ENCODE measurements at regions not wholly inside any gene's neighbourhood (a gene's known extent, or its start where the extent isn't known, plus 50 kb on each side); places are given as distances from the start of the nearest gene placed in this dataset.
A peak's percentile ranks its signal among the peaks of the same experiment; 100 is the strongest.

DNA sequence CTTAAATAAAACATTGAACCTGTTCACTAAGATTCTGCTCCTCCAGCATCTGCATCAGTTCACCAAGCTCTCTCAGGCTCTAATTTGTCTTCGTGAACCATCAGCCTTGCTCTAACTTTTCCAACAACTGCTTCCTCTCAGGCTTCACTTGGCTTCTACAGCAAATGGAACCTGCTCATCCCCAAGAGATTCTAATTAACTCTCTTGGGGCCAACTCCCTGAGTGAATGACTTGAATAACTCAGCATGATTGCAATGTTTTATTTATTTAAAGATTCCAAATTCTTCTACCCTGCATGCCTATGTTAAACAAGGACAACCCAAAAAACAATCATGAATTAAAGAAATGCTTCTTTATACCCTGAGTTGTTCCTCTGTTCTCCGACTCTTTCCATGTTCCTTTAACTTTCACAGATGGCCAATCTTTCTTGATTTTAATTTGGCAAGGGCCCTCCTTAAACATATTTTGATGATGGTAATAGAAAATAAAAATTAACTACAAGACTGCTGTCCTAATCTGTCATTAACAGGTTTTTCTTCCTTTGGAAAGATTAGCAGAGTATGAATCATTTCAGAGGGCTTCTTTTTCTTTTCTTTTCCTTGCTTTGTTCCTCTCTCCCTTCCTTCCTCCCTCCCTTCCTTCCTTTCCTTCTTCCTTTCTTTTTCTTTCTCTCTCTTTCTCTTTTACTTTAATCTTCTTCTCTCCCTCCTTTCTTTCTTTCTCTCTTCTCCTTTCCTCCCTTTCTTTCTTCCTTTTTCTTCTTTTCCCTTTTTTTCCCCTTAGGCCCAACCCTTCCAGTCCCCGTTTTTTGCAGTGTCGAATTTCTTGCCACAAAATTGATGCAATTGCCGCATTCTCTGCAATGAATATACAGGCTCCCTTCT is 195.0 kb upstream of the RHOBTB1 start:
- DNase-seq, result no peak

DNA sequence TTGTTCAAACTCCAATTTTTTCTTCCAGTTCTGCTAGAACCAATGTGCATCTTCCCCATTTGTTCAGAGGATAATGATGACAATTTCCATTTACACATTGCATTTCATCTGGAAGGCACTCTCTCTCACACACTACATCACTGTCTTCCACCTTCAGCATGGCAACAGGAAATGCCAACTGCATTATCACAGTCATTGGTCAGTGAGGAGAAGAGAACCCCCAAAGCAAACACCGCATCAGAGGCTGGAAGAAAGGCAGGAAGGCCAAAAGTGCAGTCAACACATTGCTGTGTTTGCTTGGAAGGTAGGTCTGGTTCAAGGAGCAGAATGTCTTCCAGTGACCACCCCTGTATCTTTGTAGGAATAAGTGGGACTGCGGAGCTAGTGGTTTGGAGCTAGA is 192.2 kb upstream of the RHOBTB1 start:
- no peak for DNase-seq

DNA sequence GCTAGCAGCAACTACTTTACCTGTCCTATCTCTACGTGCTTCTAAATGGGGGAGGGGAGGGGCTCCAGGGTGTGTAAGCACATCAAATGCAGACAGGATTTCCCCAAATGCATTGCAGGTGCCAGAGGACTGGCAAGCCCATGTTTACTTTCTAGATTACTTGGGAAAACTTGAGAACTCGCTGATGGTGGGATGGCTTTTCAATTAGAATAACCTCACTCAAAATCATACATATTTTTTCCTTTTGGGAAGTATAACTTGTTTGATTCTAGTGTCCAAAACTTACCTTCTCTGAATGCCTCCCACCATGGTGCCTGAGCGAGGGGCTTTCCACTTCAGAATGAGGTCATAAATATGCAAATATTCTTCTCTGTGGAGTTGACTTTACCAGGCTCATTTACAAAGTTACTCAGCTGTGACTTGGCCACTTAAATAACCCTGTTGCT is 191.3 kb upstream of the RHOBTB1 start:
- no peak for DNase-seq

DNA sequence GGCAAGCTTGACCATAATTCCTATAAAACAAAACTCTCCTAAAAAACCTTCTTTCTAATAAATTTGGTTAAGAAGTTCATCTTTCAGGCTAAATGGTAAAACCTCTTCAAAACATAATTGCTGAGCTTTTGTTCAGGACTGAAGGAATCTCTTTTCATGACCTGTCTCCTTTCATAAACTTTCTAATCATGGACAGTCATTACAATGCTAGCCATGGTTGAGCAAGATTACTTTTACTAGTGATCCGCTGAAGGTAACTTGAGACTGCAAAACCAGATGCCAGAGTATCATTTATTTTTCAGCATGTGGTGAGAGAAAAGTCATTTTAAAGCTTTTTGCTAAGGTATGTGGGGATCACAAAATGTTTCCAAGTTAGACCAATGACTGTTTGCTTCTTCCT is 186.4 kb upstream of the RHOBTB1 start:
- no peak for DNase-seq

DNA sequence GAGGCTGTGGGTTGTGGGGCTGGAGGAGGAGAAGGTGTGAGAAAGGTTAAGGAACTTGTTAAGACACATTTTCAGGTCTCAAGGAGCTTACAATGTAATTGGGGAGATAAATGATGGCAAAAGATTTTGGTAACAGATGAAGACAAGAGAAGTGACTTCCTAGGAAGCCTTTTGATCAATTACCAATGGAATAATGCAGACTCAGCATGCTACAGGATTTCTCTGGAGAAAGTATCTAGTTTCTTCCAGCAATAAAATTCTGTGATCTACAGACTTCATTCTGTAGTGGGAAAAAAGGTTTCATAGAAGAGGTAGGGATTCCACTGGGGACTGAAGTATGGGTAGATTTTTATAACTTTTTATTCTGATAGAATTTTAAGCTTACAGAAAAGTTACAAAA is 184.2 kb upstream of the RHOBTB1 start:
- no peak for DNase-seq

DNA sequence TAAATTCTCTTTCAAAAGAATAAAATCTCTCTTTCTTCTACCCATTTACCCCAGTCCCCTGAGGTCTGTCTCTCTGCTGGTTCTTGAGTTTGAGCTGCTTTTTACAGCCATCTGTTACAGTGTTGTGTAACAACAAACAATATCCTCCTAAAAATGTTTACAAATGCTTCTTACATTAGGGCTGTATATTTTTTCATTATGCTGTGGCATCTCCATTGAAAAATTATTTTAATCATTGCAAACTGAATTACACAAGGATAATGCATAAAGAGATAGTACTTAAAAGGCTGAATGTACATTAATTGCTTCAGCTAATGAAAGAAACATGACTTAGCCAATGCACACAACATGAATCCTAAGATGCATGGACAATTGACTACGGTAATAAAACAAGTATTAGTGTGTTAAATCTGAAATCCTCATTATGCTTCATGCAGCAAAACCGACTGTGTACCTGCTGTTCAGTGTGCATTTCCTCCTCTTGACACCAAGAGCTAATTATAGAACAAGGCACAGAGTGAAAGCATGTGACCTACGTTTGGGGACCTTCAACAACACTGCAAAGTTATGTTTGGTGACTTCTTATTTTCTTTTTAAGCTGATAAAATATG is 181.7 kb upstream of the RHOBTB1 start:
- DNase-seq, result no peak

DNA sequence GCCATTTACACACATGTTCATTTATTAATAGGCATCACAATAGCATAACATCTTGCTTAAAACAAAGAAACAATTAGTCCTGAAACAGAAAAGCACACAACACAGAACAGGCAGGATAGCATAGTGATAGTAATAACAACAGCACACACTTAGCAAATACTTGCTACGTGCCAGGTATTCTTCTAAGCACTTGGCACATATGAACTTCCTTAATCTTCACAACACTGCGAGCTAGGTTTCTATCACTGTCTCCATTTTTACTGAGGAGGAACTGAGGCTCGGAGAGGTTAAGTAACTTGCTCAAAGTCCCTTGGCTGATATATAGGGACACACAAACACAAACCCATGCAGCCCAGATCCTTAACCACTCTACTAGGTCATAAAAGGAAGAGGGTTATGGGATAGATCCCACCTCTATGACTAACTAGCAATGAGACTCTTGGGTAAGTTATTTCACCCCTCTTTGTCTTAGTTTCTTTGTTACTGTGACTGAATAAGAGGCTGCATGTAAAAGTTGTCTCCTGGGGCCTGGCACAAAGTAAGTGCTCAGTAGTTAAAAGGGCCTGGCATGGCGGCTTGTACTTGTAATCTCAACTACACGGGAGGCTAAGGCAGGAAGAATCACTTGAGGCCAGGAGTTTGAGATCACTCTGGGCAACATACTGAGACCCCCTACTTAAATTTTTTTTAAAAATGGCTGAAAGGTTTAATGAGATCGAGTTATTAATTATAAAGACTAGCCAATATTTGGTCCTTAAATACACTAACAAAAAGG is 181.0 kb upstream of the RHOBTB1 start:
- no peak for DNase-seq

DNA sequence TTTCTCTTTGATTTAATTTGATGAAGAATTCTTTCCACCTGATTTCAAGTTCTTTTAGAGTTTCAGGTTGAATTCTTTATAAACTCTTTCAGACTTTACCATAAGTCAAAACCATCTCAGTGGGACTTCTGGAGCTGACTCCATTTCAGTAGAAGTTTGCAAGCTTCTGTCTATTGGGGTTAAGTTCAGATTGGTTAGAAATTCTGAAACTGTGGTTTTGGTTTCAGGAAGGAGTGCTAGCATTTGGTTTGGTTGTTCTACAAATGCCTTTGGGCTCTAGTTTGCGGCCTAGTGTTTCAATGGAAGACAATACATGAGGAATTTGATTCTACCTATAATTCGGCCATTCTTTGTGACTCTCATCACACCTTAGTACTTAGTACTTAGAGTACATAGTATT is 176.8 kb upstream of the RHOBTB1 start:
- peak; percentile 36 for DNase-seq

DNA sequence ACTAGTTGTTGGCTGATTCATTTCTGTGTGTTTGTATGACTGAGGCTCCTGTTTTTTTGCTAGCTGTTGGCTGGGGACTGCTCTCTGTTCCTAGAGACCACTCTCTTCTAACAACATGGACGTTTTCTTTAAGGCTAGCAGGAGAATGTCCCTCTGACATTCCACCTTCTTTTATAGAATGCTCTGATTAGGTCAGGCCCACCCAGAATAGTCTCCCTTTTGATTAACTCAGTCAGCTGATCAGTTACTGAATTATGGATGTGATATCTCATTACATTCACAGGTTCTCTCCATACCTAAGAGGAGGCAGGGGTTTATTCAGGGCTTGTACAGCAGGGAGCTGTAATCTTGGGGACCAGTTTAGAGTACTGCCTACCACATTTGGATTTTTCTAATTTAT is 175.6 kb upstream of the RHOBTB1 start:
- DNase-seq, result no peak

DNA sequence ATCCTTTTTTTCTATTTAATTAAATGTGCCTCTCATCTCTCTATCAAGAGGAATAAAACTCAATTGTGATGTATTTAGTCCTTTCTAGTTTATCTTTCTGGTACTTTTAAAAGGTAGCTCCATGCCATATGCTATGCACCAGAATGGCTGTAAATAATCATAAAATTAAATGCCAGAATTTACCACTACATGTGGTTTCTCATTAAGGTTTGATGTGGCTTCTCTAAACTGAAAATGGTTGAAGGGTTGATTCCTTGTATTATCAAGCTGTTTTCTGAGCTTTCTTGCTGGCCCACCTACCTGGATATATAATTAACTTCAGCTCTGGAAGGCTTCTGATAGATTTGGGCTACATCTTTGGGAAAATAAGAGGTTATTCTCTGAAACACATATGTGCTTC is 171.9 kb upstream of the RHOBTB1 start:
- no peak for DNase-seq

DNA sequence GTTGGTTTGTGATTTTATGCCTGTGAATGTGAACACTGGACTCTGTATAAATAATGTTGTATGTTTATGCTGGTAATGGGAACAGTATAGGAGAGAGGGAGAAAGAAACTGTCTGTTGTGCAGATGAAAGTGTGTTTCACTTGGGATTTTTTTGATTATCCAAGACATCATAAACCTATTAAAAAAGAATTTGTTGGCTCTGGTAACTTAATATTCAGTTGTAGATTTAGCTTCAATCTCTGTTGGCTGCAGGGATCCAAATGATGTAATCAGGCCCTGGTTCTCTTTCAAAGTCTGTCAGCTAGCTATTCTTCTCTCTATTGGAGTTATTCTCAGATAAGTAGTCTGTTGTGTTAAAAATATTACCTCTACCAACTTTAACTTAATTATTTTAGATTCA is 168.8 kb upstream of the RHOBTB1 start:
- no peak for DNase-seq

DNA sequence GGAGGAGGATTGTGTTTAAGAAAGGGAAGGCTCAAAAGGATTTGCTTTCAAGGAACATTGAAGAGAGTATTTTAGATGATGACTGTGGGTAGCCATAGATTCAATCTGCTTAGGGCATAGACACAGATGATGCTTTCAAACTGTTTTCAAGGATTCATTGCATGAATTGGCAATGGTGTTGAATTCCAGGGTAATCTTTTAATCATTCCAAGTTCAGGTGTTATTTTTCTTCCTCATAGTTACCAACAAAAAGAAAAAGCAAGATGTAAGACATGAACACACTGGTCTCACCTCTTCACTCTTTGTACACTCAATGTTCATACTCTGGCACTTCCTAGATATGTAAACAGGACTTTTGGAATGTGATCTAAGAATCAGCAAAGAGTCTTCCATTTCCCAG is 167.0 kb upstream of the RHOBTB1 start:
- DNase-seq, result no peak

DNA sequence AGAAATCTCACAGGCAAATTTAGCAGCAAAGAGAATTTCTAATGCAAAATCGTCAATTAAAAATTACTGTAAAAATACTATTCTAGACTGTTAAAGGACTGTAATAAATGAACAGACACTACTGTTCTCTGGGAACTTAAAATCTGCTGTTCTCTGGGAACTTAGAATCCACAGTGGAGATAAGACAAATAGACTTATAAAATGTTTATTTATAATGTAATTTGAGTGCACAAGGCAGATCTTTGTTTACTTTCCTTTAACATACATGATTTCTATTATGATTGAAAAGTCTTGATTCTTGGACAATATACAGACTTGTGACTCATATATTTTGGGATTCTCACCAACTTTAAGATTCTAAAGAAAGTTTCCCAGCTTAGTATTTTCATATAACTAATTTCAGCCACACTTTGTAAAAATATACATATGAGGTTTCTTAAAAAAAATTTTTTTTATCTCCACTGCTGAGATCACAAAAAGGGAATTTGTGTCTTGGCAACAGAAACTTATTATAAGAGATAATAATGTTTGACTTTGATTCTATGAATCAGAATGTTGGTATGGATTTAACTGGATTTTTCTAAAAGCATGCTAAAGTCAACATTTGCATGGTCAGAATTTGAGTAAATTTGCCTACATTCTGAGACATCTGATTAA is 166.3 kb upstream of the RHOBTB1 start:
- DNase-seq, result no peak

DNA sequence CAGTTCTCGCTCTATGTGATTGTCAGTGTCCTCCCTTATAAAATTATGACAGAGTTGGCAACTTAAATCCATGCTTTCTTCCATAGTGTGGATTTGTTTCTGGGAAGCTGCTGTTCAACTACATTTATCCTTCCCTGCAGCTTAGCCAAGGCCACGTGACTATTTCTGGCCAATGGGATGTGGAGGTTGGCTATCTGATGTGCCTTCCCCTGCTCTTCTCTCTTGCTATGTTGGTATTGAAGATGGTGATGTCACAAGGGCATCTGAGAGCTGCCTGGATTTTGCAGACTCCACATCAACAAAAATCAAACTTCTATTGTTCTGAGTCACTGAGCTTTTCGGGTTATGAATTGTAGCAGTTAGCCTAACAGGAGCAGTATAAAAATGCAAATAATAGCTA is 164.9 kb upstream of the RHOBTB1 start:
- DNase-seq, result no peak

DNA sequence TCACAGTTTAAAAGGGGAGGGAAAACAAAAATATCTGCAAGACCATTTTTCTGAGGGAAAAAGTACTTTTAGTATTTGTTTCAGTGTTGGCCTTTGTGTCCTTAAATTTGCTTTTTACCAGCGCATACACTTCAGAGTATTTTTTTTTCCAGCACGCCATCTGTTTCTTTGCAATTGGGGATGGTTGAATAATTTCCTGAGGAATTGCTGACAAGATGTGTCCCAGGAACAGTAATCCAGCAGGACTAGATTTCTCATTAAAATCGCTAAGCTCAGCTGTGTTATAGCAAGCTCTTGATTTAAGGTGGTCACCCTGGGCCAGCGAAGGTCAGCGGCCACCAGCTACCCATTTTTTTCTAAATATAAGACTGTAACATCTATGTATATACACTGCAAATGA is 156.9 kb upstream of the RHOBTB1 start:
- no peak for DNase-seq

DNA sequence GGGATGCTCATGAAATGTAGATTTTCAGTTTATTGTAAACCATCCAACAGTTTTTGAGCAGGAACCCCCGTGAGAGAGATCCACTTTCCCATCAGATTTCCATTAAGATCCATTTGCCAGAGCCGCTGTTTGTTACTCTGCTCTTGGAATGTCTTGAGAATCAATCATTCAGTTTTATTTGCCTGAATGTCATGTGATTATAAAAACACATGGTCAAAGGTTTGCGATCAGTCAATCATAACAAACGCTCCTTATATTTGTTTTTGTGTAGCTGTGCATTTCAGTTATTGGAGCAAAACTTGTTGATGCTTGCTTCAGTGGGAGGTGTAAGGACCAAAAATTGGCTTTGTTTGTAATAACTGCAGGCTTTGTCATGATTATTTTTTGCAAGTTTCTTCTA is 155.8 kb upstream of the RHOBTB1 start:
- no peak for DNase-seq

DNA sequence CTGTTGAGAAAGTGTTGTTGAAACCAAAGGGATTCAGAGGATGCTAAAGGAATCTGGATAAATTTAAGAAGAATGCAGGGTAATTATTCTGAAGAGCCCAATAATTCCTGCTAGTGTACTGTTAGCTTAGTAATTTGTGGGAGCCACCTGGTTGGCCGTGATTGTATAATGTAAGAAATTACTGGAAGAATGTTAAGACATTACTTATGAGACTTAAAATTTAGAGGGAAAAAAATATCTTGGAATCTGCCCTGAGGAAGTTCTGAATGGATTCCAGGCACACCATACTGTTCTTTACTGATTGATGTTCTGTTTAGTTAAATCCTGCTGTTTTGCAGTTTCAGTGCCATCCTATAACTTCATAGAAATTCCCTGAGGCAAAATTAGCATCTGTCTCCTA is 155.0 kb upstream of the RHOBTB1 start:
- no peak for DNase-seq

DNA sequence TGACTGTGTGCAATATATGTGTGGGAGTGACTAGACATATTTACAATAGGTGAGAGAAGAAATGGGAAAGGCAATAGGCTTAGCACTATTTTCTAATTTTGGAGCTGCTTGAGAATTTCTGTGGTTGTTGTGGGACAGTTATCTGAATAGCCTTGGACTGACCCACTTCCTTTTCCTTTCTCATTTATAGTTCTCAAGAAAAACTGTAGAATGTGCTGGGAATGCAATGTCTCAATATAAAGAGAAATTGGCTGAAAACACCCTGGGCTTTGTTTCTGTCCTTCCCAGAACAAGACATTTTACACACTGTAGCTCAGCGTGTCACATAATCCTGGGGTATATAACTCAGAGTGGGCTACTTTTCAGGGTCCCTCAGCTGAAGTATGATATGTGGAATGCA is 153.0 kb upstream of the RHOBTB1 start:
- DNase-seq, result no peak

DNA sequence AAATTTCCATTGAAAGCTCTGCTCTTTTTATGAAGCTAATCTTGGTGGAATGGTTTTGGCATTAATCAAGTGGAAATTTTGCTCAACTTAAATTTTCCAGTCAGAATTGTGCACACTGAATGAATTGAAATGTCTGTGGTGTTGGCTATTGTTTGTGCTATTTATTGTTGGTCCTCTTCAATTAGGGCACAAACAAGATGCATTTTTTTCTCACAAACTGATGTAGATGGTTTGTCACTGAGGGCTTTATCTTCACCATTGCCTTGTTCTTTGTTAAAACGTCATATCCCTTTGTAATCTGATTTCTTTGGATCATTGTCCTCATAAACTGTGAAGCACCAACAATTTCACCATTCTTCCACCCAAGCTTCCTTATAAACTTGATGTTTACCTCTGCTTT is 152.1 kb upstream of the RHOBTB1 start:
- DNase-seq, result no peak

DNA sequence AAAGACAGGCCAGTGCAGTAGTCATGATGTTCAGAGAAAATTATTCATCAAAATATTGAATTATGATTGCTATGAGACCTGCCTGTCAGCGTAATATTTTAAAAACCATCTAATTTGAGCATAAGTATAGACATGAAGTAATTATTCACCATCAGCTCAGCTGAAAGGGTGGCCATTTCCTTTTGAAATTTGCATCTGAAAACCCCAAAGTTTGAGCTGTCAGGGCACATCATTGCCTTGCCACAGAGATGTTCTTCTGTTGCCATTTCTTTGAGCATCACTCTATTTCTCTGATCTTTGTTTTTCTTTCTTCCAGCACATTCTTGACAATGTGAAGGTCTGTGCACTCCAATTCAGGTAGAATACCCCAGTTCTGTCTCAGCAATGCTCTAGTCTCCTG is 147.5 kb upstream of the RHOBTB1 start:
- no peak for DNase-seq

DNA sequence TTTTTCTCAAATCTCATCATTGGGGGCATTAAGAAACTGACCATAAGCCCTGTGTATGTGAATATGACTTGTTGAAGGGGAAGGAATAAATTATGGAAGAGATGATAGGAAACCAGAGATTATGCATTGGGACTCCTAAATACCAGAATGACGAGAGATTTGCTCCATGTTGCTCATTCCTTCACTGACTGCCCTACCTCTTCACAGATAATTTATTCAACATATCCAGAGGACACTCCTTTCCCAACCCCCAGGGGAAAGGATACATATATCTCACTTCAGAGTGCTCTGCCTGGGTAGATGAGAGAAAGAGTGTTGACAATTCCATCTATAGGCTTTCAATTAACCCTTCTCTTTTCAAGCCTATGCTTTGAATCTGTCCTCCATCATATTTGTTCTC is 145.3 kb upstream of the RHOBTB1 start:
- DNase-seq, result no peak

DNA sequence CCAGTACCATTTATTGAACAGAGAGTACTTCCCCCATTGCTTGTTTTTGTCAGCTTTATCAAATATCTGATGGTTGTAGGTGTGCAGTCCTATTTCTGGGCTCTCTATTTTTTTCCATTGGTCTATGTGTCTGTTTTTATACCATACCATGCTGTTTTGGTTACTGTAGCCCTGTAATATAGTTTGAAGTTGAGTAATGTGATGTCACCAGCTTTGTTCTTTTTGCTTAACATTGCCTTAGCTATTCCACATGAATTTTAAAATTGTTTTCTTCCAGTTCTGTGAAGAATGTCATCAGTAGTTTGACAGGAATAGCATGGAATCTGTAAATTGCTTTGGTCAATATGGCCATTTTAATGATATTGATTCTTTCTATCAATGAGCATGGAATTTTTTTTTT is 140.5 kb upstream of the RHOBTB1 start:
- no peak for DNase-seq

DNA sequence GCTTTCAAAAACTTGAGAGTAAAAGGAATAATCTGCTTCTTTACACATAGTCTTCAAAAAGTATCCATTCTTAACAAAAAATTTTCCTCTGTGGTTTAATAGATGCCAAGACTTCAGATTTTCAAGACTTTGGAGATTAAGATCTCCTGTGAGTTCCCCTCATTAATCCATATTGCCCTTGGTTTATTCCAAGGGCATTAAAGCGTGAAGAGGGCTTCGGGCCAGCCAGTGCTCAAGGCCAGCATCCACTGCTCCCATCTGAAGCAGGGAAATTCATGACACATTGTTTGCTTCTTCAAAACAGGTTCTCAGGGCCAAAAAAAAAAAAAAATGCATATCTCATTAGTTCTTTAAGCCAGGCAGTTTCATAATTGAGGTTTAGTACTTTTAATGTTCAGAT is 137.3 kb upstream of the RHOBTB1 start:
- no peak for DNase-seq

Data from activated CD4-positive, alpha-beta T cell treated with anti-CD3 and anti-CD28 coated beads, Interleukin-10, Interleukin-2, amounts not matched to agents 100 ng/mL and 50 ng/mL, durations not matched to agents 16 hours and 8 hours (primary cell).